Aorta (tissue), 5 donors: ENCODE measurements at regions not wholly inside any gene's neighbourhood (a gene's known extent, or its start where the extent isn't known, plus 50 kb on each side); places are given as distances from the start of the nearest gene placed in this dataset.

Source experiments
- ATAC-seq: fragments of 200-7000 bp; cut with Tn5 transposase; one replicate; pipeline ENCODE4 v1.9.1; 2022; ENCODE audit warnings: moderate library complexity; ENCODE audit not compliant: low FRiP score
- DNase-seq, 2 donors: peaks; one replicate each; pipeline ENCODE4 v3.0.0-alpha.2; 2020
- H3K27ac ChIP-seq, 2 donors: one replicate each; pipeline ENCODE4 v1.5.1; 2013; ENCODE audit warnings: low read length in 2 of 2, mild to moderate bottlenecking in 2 of 2, moderate library complexity in 2 of 2, control low read depth in 1 of 2, inconsistent platforms in 1 of 2, low read depth in 1 of 2
- H3K27me3 ChIP-seq, 2 donors: one replicate each; pipeline ENCODE4 v1.6.1; 2013; ENCODE audit warnings: control low read depth in 1 of 2, low read length in 1 of 2, mild to moderate bottlenecking in 1 of 2, moderate library complexity in 1 of 2; ENCODE audit not compliant: insufficient read depth in 2 of 2, control insufficient read depth in 1 of 2
- H3K36me3 ChIP-seq, 2 donors: one replicate each; pipeline ENCODE4 v1.6.1; 2013; ENCODE audit warnings: control low read depth in 1 of 2, low read length in 1 of 2, mild to moderate bottlenecking in 1 of 2; ENCODE audit not compliant: insufficient read depth in 2 of 2, control insufficient read depth in 1 of 2
- H3K4me1 ChIP-seq, 2 donors: one replicate each; pipeline ENCODE4 v1.6.1; 2013; ENCODE audit warnings: low read length in 2 of 2, control low read depth in 1 of 2, mild to moderate bottlenecking in 1 of 2, moderate library complexity in 1 of 2; ENCODE audit not compliant: insufficient read depth in 2 of 2, control insufficient read depth in 1 of 2
- H3K4me3 ChIP-seq, 2 donors: one replicate each; pipeline ENCODE4 v1.5.1; 2013; ENCODE audit warnings: low read length in 2 of 2, control low read depth in 1 of 2, mild to moderate bottlenecking in 1 of 2
- H3K9me3 ChIP-seq: one replicate; pipeline ENCODE4 v1.6.1; 2013; ENCODE audit warnings: mild to moderate bottlenecking, low read length; ENCODE audit not compliant: control insufficient read depth
- whole genome bisulfite sequencing, 2 donors: extraction: QIAGEN DNeasy Blood & Tissue Kit; methylation state at CpG; one replicate each; pipeline ENCODE4 v1.1.7; 2013; 5-methylcytosine and 5-hydroxymethylcytosine counted together
- intact Hi-C, 2 donors: fragments of 100-400 bp; cut with DNase I; formaldehyde crosslinking; loops; one replicate each; pipeline versions ENCODE4 v1.14.2 to v1.15.0; 2022
- donor health status: healthy with polysubstance abuse.
- donor health status: Bipolar disorder and iron deficiency.
- donor health status: DM: no; HTN: no; CAD: no.
- donor health status: DM: no; HTN: no; CAD: no.
- donor health status: DM: yes; HTN: yes; CAD: no.

DNA sequence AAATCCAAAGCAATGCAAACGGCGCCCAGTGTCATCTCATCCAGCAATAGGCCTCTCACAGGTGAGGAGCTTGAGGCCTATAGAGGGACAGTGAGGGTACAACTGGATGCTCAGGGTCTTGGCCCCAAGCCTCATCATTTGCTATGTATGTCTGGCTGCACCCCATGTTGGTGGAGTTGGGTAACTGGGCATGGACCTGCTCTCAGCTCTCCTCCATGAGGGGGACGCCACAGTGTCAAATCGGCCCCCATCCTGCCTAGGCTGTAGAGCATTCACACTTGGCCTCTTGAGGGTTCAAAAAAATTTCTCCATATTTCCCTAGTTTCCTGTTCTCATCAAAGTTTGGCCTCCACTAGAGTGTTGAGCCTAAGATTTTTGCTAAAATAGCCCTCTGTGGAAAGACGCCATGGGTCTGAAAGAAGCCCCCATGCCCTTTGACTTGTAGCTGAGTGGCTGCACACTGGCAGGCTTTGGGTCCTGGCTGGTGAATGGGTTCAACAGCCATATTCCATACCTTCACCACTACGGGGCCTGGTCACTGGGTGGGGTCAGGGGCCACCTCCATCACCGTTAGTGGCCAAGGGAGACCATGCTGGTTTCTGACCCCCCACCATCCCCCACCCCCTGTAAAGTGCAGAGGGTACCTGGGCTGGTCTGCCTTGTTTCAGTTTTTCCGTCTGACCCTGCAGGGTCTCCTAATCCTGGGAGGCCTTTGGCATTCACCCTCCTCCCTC lies 132.3 kb upstream of the TBX20 start:
- WGBS, 2 donors, result 93 to 94% methylated on average over 8 of the region's 8 CpGs
- DNase-seq, result no peak
- intact Hi-C loops, result no loop called here
- Histone ChIP-seq H3K9me3 (no peaks in the 10 kb centered on the region), H3K4me3 (no peak overlapping the region), H3K27me3 (no peaks in the 10 kb centered on the region), H3K36me3 (no peaks in the 10 kb centered on the region), H3K4me1 (no peaks in the 10 kb centered on the region), H3K27ac (no peak overlapping the region)
- ATAC-seq, result no peak

DNA sequence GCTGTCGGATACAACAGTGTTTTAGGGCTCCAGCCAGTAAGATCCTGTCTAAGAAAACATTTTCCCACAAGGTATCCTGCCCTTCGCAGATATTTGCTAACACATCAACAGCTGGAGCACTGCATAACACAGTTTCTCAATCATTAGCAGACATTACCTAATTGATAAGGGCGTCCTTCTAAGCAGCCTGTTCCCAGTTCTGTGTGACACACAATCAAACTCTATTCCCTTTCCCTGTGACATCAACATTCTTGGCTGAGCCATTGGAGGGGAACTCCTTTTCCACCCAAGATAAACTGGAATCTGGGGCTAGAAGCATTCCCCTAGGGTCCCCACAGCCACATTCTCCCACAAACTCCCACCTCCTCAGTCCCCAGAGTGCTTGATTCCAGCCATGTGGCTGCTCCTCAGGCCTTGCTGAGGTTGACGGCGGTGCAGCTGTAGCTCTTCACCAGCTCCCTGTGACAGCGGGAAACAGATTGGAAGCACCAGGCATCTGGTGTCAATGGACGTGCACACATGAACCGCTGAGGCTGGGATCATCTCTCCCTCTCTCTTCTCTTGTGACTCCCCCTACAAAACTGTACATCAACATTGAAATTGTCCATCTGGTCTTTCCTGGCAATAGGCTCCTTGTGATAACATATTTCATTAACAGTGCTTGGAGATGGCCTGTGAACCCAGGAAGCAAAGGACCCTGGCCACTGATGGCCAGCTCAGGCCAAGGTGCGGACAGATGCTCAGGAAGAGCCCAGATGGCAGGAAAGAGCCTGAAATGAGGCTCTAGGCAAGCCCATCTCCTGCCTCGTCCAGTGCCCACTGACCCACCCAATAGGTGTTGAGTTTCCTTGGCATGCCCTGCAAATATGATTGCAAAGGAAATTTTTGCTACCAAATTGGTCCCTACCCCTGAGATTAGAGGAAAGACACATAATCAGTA lies 131.1 kb upstream of the TBX20 start:
- Histone ChIP-seq H3K4me3 (no peak overlapping the region), H3K9me3 (no peaks in the 10 kb centered on the region), H3K27ac (no peak overlapping the region), H3K27me3 (no peaks in the 10 kb centered on the region), H3K36me3 (no peaks in the 10 kb centered on the region), H3K4me1 (no peaks in the 10 kb centered on the region)
- ATAC-seq, result no peak
- intact Hi-C loops, result no loop called here
- no peak for DNase-seq
- 64 to 70% methylated on average over 10 of the region's 10 CpGs for WGBS, 2 donors

GRCh38 chr7:35380739-35381224 lies 126.9 kb upstream of the TBX20 start:
- DNase-seq, result no peak
- H3K4me1 ChIP-seq, result no peaks in the 10 kb centered on the region
- 89 to 93% methylated on average over 6 of the region's 6 CpGs for WGBS, 2 donors
- H3K36me3 ChIP-seq, result no peaks in the 10 kb centered on the region
- no peak for ATAC-seq
- no peak overlapping the region for H3K27ac ChIP-seq
- no peak overlapping the region for H3K4me3 ChIP-seq
- intact Hi-C loops, result no loop called here
- H3K9me3 ChIP-seq, result peaks cover 2% of the 10 kb centered on the region
- H3K27me3 ChIP-seq, result no peaks in the 10 kb centered on the region

DNA sequence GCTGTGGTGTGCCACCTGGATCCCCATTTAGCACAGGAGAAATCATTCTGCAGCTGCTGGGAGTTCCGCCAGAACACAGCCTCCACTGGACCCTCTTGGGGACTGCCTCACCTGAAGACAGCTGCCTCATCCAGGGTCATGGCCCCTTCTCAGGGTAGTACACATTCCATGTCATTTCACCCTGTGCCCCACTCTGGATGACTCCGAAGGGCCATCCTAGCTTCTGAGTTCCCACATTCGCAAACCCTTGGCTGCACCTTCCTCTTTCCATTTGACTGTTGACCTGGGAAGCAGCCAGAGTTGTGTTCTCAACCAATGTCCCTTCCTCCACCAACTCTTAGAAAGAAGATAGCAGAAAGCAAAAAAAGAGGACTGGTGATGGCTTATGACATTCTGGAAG lies 125.6 kb upstream of the TBX20 start:
- H3K4me3 ChIP-seq, result no peak overlapping the region
- no peaks in the 10 kb centered on the region for H3K4me1 ChIP-seq
- no peaks in the 10 kb centered on the region for H3K36me3 ChIP-seq
- no peak overlapping the region for H3K27ac ChIP-seq
- H3K27me3 ChIP-seq, result no peaks in the 10 kb centered on the region
- 90 to 91% methylated on average over 3 of the region's 3 CpGs for WGBS, 2 donors
- ATAC-seq, result no peak
- intact Hi-C loops, result no loop called here
- H3K9me3 ChIP-seq, result peaks cover 2% of the 10 kb centered on the region
- peak in 1 of 2 donors; percentile 52 for DNase-seq

GRCh38 chr7:35375516-35375915 lies 121.6 kb upstream of the TBX20 start:
- 69 to 72% methylated on average over 5 of the region's 5 CpGs for WGBS, 2 donors
- Histone ChIP-seq H3K4me1 (no peaks in the 10 kb centered on the region), H3K36me3 (no peaks in the 10 kb centered on the region), H3K27me3 (no peaks in the 10 kb centered on the region), H3K4me3 (no peak overlapping the region), H3K9me3 (peaks cover 3% of the 10 kb centered on the region), H3K27ac (no peak overlapping the region)
- no peak for DNase-seq
- ATAC-seq, result no peak
- intact Hi-C loops, result no loop called here

DNA sequence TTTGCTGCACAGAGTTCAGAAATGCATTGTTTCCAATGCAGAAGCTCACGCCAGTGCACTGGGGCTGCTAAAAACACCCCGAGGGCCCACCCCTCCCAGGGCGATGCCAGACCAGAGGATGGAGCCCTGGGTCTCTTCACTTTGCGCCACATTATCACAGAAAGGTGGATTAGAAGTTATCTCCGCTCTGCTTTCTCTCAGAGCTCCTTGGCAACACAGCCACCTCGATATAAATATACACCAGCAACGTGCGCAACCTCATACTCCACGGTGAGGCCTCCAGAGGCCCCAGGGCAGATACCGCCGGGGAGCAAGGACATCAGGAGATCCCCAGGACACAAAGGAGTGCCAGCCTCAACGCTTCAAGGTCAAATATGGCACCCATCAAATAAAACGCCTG lies 121.0 kb upstream of the TBX20 start:
- Histone ChIP-seq H3K36me3 (no peaks in the 10 kb centered on the region), H3K27ac (no peak overlapping the region), H3K4me3 (no peak overlapping the region), H3K4me1 (no peaks in the 10 kb centered on the region), H3K27me3 (no peaks in the 10 kb centered on the region), H3K9me3 (peaks cover 3% of the 10 kb centered on the region)
- intact Hi-C loops, result no loop called here
- whole genome bisulfite sequencing, 2 donors, result 76 to 81% methylated on average over 13 of the region's 13 CpGs
- ATAC-seq, result no peak
- DNase-seq, result no peak

GRCh38 chr7:35371221-35371620 lies 117.3 kb upstream of the TBX20 start:
- WGBS, 2 donors, result 81 to 91% methylated on average over 2 of the region's 2 CpGs
- Histone ChIP-seq H3K4me3 (no peak overlapping the region), H3K36me3 (no peaks in the 10 kb centered on the region), H3K27me3 (no peaks in the 10 kb centered on the region), H3K4me1 (no peaks in the 10 kb centered on the region), H3K9me3 (peaks cover 2% of the 10 kb centered on the region), H3K27ac (no peak overlapping the region)
- intact Hi-C loops, result no loop called here
- no peak for ATAC-seq
- no peak for DNase-seq

- no peak for ATAC-seq
- WGBS, 2 donors, result 76% methylated on average over 2 of the region's 2 CpGs
- Histone ChIP-seq H3K27me3 (no peaks in the 10 kb centered on the region), H3K36me3 (no peaks in the 10 kb centered on the region), H3K4me1 (no peaks in the 10 kb centered on the region), H3K9me3 (peaks cover 2% of the 10 kb centered on the region), H3K27ac (no peak overlapping the region), H3K4me3 (no peak overlapping the region)
- DNase-seq, result no peak
- intact Hi-C loops, result no loop called here
Observed at GRCh38 chr7:35370687-35371086, 116.8 kb upstream of the TBX20 start.
